COLO668 (cell line): ENCODE measurements at regions not wholly inside any gene's neighbourhood (a gene's known extent, or its start where the extent isn't known, plus 50 kb on each side); places are given as distances from the start of the nearest gene placed in this dataset.

Experiments
- DNase-seq: peaks from one replicate; lab custom pipeline; 2025; ENCODE audit not compliant: unreplicated experiment; lab: John Stamatoyannopoulos, UW

DNA sequence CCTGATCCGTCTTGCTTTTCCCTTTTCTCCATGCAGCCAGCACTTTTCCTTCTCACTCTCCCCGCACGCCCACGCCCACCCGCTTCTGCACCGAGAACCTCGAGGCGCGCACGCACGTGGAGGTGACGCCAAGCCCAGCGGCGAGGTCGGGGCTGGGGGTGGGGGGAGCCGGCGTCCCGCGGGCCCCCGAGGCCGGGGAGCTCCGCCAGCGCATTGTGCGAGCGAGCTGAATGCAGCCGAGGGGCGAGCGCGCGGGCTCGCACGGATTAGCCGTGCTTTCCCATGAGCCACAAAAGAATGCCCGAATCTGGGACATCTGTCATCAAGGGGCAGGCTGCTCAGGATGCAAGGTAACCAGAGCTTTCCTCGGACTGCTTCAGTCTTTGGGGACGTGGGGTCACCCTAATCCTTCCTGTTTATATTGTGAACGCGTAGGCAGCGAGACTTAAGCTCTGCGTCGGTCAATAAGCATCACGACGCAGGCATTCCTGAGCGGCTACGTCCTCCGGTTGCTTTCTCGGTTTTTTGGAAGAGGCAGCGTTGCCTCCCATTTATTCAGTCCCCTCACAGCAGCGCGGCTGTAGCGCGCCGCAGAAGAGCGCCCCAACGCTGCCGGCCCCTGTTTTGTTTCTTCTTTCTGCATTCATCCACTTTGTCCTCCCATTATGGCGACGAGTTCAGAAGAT is 67.3 kb upstream of the AKT3 start:
- DNase-seq: peak; percentile 57

- DNase-seq: no peak
Measured at GRCh38 chr1:243916160-243916559, 66.1 kb upstream of the AKT3 start.

DNA sequence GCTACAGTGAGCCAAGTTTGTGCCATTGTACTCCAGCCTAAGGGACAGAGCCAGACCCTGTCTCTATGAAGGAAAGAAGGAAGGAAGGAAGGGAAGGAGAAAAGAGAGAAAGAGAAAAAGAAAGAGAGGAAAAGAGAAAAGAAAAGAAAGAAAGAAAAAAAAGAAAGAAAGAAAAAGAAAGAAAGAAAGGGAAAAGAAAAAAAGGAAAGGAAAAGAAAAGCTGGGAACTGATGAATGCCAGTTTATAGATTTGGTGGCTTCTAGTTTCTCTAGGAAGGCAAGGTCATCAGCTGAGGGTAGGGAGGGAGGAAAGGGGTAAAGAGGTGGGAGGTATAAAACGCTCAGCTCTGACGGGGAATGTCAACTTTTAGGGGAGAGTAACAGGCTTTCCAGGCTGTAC is 62.3 kb upstream of the AKT3 start:
- DNase-seq: no peak

DNA sequence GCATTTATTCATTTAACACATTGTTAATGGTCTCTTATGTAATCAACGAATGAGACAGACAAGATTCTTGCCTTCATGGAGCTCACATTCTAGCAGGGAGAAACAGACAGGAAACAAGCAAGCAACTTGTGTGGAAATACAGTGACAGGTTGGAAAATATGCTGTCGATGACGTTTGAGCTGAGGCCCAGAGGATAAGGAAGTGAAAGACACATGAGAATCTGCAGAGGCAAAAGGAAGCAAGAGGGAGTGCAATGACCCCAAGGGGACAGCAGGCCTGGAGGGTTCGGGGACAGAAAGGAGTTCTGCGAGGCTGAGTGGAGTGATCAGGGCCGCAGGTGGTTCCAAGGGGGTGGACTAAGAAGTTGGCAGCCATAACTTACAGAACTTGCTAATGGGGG is 60.6 kb upstream of the AKT3 start:
- no peak for DNase-seq

- no peak for DNase-seq
Measured at GRCh38 chr1:243903895-243904294, 53.9 kb upstream of the AKT3 start.

DNA sequence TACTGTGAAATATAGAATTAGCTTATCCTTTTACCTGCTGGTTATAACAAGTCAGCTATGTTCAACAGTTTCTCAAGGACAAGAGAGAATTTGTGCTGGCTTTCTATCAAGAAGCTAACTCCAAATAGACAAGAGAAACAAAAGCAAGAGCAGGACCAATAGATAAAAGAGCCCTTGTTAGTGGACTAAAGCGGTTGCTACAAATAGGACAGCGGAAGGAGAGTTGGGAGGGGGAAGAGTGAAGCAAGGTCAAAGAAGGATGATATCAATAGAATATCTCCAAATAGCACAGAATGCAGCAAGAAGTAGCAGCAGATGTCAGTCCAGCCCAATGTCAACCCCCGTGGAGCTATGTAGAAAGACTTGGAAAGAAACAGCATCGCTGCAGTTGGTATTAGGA is 53.0 kb upstream of the AKT3 start:
- DNase-seq: no peak

DNA sequence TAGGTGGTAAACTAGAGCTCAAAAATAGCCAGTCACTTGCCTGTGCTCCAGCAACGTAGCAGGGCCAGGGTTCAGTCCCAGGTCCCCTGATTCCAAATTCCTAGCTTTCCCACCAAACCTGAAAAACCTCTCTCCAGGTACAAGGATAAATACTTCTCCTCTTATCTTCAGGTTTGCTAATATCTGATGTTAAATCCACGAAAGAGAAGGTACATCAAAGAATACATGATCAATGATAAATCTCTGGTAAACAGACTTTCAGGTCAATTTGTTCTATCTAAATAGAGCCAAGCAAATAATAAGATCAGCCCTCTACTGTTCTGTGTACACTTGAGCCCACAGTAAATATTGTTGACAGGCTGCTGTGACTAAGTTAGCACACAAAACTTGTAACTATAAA is 52.1 kb upstream of the AKT3 start:
- no peak for DNase-seq
